HG02610 (cell line): ENCODE measurements at regions not wholly inside any gene's neighbourhood (a gene's known extent, or its start where the extent isn't known, plus 50 kb on each side); places are given as distances from the start of the nearest gene placed in this dataset.

Source experiments
- ATAC-seq: cut with Tn5 transposase; IDR thresholded peaks from one replicate; pipeline ENCODE4 v1.9.1; 2021; ENCODE audit warnings: mild to moderate bottlenecking, moderate library complexity; ENCODE audit not compliant: unreplicated experiment

DNA sequence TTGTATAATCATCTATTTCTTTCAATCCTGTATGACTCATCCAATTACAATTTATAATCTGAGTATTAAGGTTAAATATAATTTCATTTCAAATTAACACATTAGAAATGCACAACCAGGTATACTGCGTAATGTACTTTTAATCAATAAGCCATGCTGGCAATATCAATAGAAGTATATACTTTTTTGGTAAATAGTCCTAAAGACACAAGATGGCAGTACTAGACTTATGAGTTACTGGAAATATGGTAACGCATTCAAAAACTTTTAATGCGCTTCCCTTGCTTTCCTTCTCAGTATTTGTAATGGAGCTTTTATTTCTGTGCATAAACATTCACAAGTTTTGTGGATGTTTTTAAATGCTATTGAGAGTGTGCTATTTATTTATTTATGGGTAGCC is 1162.0 kb upstream of the TMPRSS15 start:
- ATAC-seq, result no peak

DNA sequence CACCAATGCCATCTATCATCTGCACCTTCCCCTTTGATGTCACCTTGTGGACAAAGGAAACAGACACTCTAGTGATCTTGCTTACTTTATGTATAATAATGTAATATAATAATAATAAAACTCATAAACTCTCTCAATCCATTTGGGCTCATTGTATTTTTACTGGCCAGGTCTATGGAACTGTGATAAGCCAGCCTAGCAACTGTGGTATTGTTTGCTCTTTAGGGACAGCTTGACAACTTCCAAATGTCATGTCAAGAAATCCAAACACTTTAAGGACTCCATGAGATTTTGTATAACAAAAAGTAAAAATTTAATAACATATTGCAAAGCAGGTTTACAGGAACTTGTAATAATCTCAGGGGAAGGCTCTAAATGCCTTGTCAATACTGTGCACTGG is 1163.4 kb upstream of the TMPRSS15 start:
- no peak for ATAC-seq

DNA sequence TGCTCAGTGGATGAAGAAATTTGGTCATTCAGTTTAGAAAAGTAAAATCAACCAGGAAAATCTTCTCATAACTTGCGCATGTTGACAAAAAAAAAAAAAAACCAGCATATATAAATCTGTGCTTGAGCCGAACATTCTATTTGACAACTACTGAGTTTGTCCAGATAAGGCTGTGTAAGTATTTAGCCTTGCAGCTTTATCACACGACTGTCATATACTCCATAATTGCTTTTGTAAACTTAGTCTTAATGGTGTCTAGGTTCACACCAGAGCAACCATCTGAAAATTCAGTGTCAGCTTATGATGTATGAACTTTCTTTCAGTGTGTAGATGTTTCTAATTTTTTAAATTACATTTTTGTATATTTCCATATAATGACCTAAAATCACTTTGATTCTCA is 1173.8 kb upstream of the TMPRSS15 start:
- ATAC-seq, result no peak

DNA sequence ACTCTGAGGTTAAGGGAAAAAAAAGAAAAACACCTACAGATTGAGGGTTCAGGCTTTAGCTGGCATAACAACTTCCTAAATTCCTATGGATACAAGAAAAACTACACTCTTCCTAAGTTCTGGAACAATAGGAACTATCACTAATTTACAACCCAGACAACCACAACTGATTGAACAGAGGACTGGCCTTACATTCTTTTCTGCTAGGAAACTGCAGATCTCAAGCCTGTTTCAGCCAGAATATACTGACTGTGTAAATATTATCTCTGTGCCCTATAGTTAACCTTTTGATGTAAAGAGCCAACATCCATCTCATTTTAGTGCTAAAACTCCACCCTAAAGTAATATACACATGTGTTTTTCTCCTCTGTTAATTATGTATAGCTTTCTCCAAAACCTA is 1186.5 kb upstream of the TMPRSS15 start:
- no peak for ATAC-seq

DNA sequence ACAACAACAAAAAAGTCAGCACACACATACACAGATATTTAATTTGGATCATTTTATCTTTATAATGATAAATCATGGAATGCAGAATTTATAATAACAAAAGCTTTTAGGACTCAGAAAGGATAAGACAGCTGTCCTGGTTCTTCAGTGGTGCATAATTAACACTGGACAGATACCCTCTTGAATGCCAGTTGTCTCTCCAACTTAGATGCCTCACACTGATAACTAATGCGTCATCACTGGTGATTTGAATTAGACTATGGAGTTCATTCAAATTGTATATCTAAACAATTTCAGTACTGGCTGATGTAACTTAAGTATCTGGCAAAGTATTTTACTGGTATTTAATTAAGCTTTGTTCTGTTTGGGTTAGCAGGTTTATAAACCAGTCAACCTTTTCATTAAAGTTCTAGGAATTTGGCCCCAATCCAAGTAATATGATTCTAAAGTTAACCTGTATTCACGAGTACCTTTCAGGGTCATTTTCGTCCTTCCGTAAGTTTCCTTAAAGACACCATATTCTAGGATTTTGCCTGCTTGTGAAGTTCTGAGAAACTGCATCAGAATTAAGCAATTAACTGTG is 1199.5 kb upstream of the TMPRSS15 start:
- no peak for ATAC-seq

DNA sequence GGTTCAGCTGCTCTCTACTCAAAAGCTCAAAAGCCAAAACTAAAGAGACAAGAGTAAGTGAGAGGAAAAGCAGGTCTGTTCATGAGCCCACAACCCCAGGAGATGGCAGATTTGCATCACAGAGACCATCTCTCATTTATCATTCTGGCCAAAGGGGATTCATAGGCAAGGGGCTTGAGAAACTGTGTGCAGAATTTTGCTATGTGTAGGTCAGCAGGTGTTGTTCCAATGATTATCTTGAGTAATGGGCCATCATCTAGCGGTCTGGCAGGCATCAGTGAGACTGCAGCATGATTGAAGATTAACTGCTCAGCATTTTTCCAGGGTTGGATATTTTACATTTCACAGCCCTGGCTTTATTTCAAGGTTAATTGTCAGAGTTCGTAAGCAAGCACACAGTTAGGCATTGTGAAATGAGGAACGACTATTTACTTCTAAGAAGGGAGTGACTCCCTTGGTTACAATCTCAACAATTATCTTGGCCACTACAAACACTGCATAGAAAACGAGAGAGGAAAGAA is 1204.6 kb upstream of the TMPRSS15 start:
- no peak for ATAC-seq

DNA sequence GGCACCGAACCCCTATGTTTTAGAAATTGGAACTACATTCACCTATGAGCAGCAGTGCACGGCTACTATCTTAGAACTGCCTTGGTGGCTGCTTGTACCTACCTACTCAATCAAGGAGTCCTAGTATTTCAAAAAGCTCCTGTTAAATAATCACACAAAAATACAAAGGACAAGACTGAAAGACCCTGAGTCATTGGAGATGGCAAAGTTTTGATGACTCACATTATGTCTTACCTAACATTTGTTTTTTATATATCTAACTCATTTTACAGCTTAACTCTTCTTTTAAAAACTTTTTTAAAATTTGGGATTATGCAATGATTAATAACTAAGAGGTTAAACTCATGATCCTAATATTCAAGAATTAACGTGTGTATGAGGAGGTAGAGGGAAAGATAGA is 1206.0 kb upstream of the TMPRSS15 start:
- ATAC-seq, result no peak

DNA sequence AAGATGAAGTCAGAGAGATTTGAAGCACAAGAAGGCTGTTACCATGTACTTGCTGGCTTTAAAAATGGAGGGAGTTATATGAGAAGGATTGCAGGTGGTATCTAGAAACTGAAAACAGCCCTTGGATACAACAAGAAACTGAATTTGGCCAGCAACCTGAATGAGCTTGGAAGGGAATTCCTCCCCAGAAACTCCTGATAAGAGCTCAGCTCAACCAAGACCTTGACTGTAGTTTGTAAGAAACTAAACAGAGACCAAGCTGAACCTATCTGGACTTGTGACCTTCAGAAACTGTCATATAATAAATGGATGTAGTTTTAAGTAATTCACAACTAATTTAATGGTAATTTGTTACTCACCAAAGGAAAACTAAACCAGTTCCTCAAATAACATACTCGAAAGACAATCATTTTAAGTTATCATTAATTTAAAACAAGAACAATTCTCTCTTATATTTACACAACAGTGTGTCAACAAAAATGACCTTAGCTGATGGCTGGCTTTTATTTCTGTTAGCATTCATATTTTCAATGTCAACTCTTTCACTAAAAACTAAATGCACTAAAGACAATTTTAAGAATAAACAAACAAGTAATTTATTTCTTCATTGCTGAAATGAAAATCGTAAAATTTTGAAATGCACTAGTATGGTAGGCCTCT is 1218.4 kb upstream of the TMPRSS15 start:
- ATAC-seq, result no peak

DNA sequence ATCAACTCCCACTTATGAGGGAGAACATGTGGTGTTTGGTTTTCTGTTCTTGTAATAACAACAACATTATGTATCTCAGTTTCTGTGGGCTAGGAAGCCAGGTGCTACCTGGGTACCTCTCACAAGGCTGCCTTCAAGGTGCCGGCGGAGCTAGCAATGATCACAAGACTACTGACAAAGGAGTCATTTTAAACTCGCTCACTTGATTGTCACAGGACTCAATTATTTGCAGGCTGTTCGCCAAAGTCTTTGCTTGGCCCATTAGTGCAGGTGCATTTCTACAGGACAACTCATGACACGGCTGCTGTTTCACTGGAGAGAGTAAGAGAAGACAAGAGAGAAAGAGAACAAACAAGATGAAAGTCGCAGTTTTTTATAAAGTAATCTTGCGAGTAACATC is 1237.4 kb upstream of the TMPRSS15 start:
- ATAC-seq, result no peak

DNA sequence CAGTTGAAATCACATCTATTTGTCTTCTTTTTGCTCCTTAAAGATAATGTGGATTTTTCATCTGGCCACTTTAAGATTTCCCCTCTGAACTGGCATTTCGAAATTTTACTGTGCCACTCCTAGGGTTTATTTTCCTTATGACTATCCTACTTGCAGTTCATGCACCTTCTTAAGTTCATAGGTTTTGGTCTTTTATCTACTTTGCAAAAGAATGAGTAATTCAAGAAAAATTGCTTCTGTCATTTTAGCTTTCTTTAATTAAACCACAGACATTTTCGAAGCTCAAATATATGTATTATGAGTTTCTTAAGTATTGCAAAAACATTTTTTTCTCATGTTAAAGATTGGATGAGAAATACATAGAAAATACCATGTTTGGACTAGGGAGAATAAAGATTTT is 1244.8 kb upstream of the TMPRSS15 start:
- ATAC-seq, result no peak

DNA sequence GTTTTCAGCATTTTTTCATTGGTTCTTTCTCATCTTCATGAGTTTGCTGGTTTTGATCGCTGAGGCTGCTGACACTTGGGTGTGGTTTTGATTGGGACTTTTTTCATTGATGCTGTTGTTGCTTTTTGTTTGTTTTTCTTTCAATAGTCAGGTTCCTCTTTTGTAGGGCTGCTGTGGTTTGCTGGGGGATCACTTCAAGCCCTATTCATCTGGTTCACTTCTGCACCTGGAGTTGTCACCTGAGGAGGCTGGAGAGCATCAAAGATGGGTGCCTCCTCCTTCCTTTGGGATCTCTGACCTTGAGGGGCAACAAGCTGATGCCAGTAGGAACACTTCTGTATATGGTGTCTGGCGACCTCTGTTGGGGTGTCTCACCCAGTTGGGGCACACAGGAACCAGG is 1279.9 kb upstream of the TMPRSS15 start:
- no peak for ATAC-seq

DNA sequence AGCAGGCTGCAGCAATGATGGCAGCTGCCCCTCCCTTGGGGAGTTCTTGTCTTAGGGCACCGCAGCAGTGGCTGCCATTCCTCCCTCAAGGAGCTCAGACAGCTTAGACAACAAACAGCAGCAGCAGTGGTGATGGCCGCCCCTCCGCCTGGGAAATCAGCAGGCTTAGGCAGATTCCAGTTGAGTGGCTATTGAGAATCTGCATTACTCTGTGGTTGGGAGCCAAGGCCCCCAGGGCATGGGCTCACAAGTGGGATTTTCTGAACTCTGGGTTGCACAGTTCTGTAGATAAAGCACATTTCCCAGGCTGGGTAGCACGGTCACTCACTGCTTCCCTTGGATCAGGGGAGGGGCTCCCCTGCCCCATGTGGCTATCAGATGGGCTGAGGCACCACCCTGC is 1280.7 kb upstream of the TMPRSS15 start:
- ATAC-seq, result no peak

DNA sequence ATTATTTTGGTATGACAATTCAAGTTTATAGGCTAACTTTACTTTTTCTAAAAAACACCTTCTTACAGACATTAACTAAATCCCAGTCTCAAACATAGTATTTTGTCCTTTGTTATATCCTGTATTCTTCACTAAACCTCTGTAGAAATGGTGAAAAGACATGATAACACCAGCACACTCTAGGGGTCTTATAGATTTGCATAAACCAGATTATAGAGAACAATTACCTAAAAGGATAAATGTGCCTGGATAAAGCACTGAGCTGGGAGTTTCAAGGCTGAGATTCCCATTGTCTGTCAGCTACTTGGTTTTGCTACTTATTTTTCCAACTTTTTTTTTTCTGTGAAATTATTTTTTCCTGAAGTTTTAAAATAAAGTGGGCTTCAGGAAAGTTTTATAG is 1288.6 kb upstream of the TMPRSS15 start:
- no peak for ATAC-seq

DNA sequence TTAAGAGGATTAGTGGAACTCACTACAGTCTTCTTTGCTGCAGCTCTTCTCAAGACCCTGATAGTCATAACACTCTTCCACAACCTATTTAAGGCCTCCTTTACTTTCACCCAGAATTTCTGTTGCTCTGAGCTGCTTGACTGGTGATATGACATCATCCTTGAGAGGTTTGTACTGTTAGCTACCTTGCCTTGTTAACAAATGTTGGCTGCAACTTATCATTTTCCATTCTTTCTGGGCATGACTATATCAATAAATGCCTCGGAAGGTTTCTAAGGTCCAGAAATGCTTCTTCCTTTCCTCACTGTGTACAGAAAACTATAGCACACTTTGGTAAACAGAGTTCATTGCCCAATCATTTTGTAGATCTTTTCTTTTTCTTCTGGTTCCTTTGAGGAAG is 1292.2 kb upstream of the TMPRSS15 start:
- no peak for ATAC-seq

DNA sequence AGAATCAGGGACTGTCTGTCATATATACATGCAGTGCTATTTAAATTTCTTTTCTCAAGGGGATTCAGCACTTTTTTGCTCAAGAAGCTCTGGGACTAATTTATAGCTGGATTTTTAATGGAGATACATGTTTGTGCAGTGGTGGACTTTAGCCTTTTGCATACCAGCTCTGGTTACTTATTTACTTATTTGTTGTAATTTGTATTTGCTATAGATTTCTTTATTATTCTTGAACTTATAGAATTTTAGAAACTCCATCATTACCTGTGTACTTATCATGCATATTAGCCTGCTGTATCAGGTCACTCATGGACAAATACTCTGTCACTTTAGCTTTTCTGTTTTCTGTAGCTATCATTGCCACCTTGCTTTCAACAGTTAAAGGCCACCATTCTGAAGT is 1296.9 kb upstream of the TMPRSS15 start:
- no peak for ATAC-seq

DNA sequence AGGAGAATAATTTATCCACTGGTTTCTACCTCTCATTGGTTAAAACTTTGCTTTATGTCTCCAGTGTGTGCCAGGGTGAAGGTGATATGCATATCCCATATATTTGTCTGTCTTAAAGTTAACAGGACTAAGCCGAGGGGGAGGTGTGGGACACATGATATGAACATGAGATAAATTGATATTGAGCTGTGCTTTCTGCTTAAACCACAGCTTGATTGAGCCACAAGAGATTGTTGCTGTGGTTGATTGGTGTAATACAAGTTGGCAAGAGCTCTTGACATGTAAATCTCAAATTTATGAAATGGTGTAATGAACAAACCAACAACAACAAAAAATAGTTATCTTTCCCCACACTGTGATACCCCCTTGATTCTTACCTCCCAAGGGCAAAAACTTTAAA is 1295.5 kb upstream of the NCAM2 start:
- ATAC-seq, result no peak

DNA sequence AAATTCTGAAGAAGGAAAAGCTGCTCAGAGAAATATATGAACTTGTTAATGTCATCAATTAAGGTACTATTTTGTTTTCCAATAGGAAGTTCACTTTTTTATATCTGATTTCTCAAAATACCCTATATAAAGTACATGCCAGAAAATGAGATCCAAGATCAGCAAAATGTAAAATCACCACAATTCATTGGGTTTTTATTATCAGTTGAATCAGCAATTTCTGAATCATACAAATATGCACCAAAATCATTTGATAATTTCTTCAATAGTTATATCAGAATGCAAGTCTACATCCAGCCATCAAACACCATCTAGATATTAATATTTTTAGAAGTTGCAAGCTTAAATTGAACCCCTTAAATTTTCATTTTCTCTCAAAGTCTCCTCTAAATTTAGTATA is 1293.4 kb upstream of the NCAM2 start:
- ATAC-seq, result no peak

DNA sequence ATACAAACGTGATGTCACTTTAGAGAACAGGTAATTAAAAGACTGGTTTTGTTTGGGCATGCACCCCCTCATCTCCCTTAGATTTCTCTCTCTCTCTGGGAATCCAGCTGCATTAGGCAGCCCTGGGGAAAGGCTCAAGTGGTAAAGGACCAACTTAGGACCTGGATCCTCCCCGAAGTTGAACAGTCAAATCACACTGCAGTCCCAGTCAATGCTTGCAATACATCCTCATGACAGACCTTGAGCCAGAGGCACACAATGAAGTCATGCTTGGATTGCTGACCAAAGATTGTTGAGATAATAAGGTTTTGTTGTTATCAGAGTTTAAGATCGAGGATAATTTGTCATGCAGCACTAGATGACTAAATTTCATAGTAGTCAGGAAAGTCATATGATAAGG is 1285.8 kb upstream of the NCAM2 start:
- no peak for ATAC-seq

DNA sequence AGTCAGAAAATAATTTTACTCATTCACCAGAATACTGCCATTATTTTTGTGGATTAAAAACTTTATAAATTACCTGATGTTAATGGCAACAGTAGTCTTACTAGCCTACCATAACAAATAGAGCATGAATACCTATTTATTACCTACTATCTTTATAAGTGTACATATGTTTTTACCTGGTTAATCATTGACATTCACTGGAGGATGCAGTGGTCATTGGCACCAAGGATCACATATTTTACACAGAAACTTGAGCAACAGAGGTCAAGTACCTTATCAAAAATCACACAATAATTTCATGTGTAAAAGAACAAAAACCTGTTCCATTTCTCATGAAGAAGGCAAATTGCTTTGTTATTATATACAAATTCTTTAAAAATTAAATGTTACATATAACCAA is 1284.9 kb upstream of the NCAM2 start:
- no peak for ATAC-seq

DNA sequence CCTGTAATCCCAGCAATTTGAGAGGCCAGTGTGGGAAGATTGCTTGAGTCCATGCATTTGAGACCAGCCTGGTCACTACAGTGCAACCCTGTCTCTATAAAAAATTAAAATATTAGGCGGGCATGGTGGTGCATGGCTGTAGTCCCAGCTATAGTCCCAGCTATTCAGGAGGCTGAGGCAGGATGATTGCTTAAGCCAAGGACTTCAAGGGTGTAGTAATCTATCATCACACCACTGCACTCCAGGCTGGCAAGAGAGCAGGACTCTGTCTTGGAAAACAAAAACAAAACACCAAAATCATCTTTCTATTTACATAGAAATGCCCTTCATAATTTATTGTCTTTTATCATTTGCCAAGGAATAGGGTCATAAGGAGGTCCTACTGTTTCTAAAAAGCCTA is 1274.1 kb upstream of the NCAM2 start:
- no peak for ATAC-seq

DNA sequence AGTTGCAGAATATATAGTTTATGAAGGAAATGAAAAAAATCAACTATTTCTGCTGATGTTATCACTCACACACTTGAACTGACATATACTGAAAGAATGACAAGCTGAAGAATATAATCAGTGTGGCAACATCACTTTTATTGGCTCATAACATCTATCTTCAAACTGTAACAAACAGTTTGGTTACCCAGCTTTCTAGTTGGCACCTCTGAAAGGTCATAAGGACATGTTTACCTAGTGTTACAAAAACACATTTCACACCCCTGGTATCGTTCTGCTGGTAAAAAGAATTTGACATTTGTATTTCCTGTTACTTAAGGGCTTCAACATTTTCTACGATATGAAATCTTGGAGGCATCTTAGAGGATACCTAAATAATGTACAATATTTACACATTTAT is 1267.0 kb upstream of the NCAM2 start:
- ATAC-seq, result no peak

DNA sequence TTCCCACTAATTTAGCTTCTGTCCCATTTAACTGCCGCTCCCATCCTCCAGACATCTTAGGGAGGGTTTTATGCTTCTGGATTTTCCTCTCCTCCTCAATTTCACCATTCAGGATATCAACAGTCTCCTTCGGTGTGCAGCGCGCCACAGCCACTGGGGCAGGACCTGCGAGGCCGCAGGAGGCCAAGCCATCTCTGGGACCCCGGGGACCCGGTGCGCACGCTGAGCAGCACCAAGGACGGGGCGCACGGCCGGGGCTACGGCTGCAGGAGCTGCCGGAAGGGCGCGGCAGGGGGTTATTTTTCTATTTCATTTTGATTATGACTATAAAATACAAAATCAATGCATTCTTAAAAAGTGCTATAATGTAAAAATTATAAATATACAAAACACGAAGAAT is 1238.4 kb upstream of the NCAM2 start:
- ATAC-seq, result no peak

DNA sequence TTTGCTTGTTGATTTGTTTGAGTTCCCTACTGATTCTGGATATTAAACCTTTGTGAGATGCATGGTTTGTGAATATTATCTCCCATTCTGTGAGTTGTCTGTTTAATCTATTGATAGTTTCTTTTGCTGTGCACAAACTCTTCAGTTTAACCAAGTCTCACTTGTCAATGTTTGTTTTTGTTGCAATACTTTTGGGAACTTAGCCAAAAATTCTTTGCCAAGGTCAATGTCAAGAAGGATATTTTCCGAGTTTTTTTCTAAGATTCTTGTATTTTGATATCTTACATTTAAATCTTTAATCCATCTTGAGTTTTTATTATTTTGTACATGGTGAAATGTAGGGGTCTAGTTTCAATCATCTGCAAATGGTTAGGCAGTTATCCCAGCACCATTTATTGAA is 1230.7 kb upstream of the NCAM2 start:
- ATAC-seq, result no peak
